ENCODE measurements at regions not wholly inside any gene's neighbourhood (a gene's known extent, or its start where the extent isn't known, plus 50 kb on each side); places are given as distances from the start of the nearest gene placed in this dataset.
"Not testable (repeated sequence)": the region's sequence is repeated elsewhere in the genome, so short reads cannot be mapped to it uniquely, and the experiment has no call there.

- peak; percentile 57 for DNase-seq (ENCODE audit: low spot score)
Observed at GRCh38 chr7:101743241-101743994, 74.0 kb upstream of the CUX1 start.

- DNase-seq (ENCODE audit: low spot score), result no peak
Observed at GRCh38 chr7:101743995-101744360, 73.4 kb upstream of the CUX1 start.

- DNase-seq (ENCODE audit: low spot score), result no peak
Observed at GRCh38 chr7:101744588-101744987, 72.8 kb upstream of the CUX1 start.

GRCh38 chr7:101746314-101746713, 71.1 kb upstream of the CUX1 start:
- no peak for DNase-seq (ENCODE audit: low spot score)

GRCh38 chr7:101747053-101747878, 70.2 kb upstream of the CUX1 start:
- no peak for DNase-seq (ENCODE audit: low spot score)

- no peak for DNase-seq (ENCODE audit: low spot score)
Observed at GRCh38 chr7:101747879-101748345, 69.5 kb upstream of the CUX1 start.

- DNase-seq (ENCODE audit: low spot score), result no peak
Observed at GRCh38 chr7:101749891-101750290, 67.5 kb upstream of the CUX1 start.

- DNase-seq (ENCODE audit: low spot score), result no peak
Observed at GRCh38 chr7:101753316-101753715, 64.1 kb upstream of the CUX1 start.

GRCh38 chr7:101754424-101755159, 62.8 kb upstream of the CUX1 start:
- DNase-seq (ENCODE audit: low spot score), result no peak

GRCh38 chr7:101757879-101758278, 59.5 kb upstream of the CUX1 start:
- no peak for DNase-seq (ENCODE audit: low spot score)

- DNase-seq (ENCODE audit: low spot score), result not testable (repeated sequence)
Observed at GRCh38 chr7:101758519-101758918, 58.9 kb upstream of the CUX1 start.

- DNase-seq (ENCODE audit: low spot score), result no peak
Observed at GRCh38 chr7:101764221-101764620, 53.2 kb upstream of the CUX1 start.

- DNase-seq (ENCODE audit: low spot score), result no peak
Observed at GRCh38 chr7:101767544-101767943, 49.9 kb upstream of the CUX1 start.
